HL-60 (cell line): ENCODE measurements at regions not wholly inside any gene's neighbourhood (a gene's known extent, or its start where the extent isn't known, plus 50 kb on each side); places are given as distances from the start of the nearest gene placed in this dataset.
"Not testable (repeated sequence)": the region's sequence is repeated elsewhere in the genome, so short reads cannot be mapped to it uniquely, and the experiment has no call there.

Experiments used
- DNase-seq, 2 experiments: peaks; one replicate each; pipeline ENCODE4 v3.0.0-alpha.2; 2010 to 2020; ENCODE audit warnings: low read depth in 1 of 2, low spot score in 1 of 2
- H3K27ac ChIP-seq: fragments of 250-450 bp; sonication (Bioruptor Pico); replicated peaks from 2 replicates; pipeline ENCODE4 v1.5.1; 2020; ENCODE audit warnings: mild to moderate bottlenecking, moderate library complexity
- H3K27me3 ChIP-seq: fragments of 250-450 bp; sonication (Bioruptor Pico); 2 replicates; pipeline ENCODE4 v1.5.1; 2021; ENCODE audit warnings: mild to moderate bottlenecking, moderate library complexity; ENCODE audit not compliant: insufficient read depth, poor library complexity, severe bottlenecking
- H3K4me3 ChIP-seq: replicated peaks from 2 replicates; pipeline ENCODE4 v1.5.1; 2011; ENCODE audit warnings: mild to moderate bottlenecking, control low read depth, low read length; ENCODE audit not compliant: insufficient read depth

- H3K4me3 ChIP-seq, H3K27me3 ChIP-seq, H3K27ac ChIP-seq, DNase-seq: not testable (repeated sequence)
Measured at GRCh38 chr14:19237656-19238055, 196.5 kb downstream of the POTEG start.

DNA sequence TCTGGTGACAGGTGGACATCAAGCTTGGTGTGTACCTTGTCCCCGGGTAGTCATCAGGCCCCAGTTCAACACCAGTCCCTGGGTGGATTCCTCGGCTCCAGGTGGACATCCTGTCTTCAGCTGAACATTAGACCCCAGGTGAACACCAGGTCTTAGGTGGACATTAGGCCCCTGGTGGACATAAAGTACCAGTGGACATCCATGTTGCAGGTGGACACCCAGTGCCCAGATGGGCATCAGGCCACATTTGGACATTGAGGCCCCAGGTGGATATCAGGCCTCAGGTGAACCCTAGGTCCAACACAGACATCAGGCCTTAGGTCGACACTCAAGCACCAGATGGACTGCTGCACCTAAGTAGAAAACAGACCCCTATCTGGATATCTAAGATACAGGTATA lies 195.6 kb downstream of the POTEG start:
- H3K27me3 ChIP-seq, H3K4me3 ChIP-seq, H3K27ac ChIP-seq, DNase-seq: not testable (repeated sequence)

- not testable (repeated sequence) for H3K27ac ChIP-seq, DNase-seq, H3K4me3 ChIP-seq, H3K27me3 ChIP-seq
Measured at GRCh38 chr14:19239981-19240380, 194.2 kb downstream of the POTEG start.

- not testable (repeated sequence) for DNase-seq, H3K27me3 ChIP-seq
Measured at GRCh38 chr14:19240387-19240786, 193.8 kb downstream of the POTEG start.

DNA sequence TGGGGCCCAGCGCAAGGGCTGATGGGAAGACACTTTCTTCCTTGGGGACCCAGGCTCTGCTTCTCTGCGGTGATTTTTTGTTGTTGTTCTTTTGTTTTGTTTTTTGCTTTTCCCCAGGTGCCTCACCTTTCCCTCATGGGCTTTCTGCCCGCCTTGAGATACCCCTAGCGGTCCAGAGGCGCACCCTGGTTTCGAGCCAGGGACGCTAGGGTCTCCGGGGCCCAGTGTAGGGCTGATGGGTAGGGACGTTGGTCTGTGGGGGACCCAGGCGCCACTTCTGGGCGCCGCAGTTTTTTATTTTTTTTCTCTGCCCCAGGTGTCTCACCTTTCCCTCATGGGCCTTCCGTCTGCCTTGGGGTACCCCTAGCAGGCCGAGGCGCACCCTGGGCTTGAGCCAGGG lies 192.7 kb downstream of the POTEG start:
- DNase-seq, H3K27me3 ChIP-seq, H3K4me3 ChIP-seq, H3K27ac ChIP-seq: not testable (repeated sequence)

More at GRCh38 chr14:19240387-19240786, 193.8 kb downstream of the POTEG start:
- H3K27ac ChIP-seq, H3K4me3 ChIP-seq: not testable (repeated sequence)

GRCh38 chr14:19242529-19242928 lies 191.6 kb downstream of the POTEG start:
- not testable (repeated sequence) for H3K27ac ChIP-seq, H3K27me3 ChIP-seq, DNase-seq, H3K4me3 ChIP-seq

- H3K27ac ChIP-seq, H3K27me3 ChIP-seq, DNase-seq, H3K4me3 ChIP-seq: not testable (repeated sequence)
Measured at GRCh38 chr14:19266908-19267307, 167.2 kb downstream of the POTEG start.

- not testable (repeated sequence) for H3K4me3 ChIP-seq, DNase-seq, H3K27me3 ChIP-seq, H3K27ac ChIP-seq
Measured at GRCh38 chr14:19267636-19268035, 166.5 kb downstream of the POTEG start.

- not testable (repeated sequence) for H3K4me3 ChIP-seq, H3K27me3 ChIP-seq, H3K27ac ChIP-seq, DNase-seq
Measured at GRCh38 chr14:19268047-19268627, 166.0 kb downstream of the POTEG start.

- H3K27me3 ChIP-seq, DNase-seq, H3K27ac ChIP-seq, H3K4me3 ChIP-seq: not testable (repeated sequence)
Measured at GRCh38 chr14:19272235-19272634, 161.9 kb downstream of the POTEG start.

- not testable (repeated sequence) for H3K27me3 ChIP-seq, H3K4me3 ChIP-seq, DNase-seq, H3K27ac ChIP-seq
Measured at GRCh38 chr14:19289669-19290068, 144.5 kb downstream of the POTEG start.

DNA sequence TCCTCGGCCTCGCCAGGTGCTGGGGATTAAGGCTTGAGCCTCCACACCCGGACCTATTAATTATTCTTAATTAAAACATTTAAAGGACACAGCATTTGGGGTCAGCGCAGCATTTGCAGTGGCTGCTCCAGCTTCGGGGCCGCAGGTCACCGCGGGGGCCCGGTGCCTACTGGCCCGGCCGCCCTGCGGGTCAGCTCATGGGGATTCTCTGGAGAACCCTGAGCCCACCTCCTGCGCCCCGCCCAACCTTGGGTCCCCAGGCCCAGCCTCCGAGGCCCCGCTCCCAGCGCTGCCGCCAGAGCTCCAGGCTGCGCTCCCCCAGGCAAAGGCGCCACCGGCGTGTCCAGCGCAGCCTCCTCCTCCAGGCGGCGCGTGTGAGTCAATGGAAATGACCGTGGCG lies 133.9 kb downstream of the POTEG start:
- not testable (repeated sequence) for H3K27me3 ChIP-seq, DNase-seq, H3K27ac ChIP-seq, H3K4me3 ChIP-seq

DNA sequence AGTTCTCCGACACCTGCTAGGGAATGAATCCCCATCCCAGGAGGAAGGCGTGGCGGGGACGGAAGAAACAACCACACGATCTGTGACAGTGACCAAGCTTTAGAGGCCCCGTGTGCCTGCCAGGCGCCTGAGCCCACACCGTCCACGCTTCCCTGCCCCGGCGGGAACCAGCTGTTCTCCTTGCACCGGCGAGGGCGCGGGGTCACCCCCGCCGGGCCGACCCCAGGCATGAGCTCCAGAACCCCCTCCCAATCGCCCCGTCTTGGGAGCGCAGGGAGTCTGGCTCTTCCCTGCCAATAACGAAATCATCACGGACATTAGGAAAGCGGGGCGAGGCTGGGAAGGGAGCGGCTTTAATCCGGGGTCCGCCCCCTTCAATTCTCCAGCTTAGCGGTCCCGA lies 133.3 kb downstream of the POTEG start:
- not testable (repeated sequence) for H3K27ac ChIP-seq, H3K27me3 ChIP-seq, DNase-seq, H3K4me3 ChIP-seq

- H3K4me3 ChIP-seq, DNase-seq, H3K27ac ChIP-seq, H3K27me3 ChIP-seq: not testable (repeated sequence)
Measured at GRCh38 chr14:19303844-19304243, 130.3 kb downstream of the POTEG start.

DNA sequence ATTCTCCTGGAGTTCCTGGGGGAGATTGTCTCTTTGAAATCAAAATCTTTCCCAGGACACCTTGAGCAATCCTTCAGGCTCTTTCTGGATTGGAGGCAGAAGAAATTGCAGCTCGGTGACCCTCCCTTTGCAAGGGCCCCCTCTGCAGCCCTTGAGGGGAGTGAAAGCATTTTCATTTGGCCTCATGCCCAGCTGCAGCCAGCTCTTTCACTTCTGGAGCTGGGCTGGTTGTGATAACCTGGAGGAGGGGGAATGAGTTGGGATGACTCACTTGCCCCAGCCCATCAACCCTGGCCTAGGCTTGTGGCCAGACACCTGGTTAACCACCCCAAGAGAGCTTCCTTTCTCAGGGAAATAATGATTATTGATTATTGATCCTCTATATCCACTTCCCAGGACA lies 129.7 kb downstream of the POTEG start:
- not testable (repeated sequence) for DNase-seq, H3K4me3 ChIP-seq, H3K27me3 ChIP-seq, H3K27ac ChIP-seq

GRCh38 chr14:19304918-19305317 lies 129.2 kb downstream of the POTEG start:
- not testable (repeated sequence) for H3K27me3 ChIP-seq, H3K27ac ChIP-seq, DNase-seq, H3K4me3 ChIP-seq
